SK-N-SH treated with all-trans-retinoic acid at 6 μM for 48 hours (cell line): ENCODE measurements at regions not wholly inside any gene's neighbourhood (a gene's known extent, or its start where the extent isn't known, plus 50 kb on each side); places are given as distances from the start of the nearest gene placed in this dataset.

Source experiments
- ATAC-seq: fragments of 200-7000 bp; cut with Tn5 transposase; 3 replicates; pipeline ENCODE4 v1.9.1; 2020; ENCODE audit warnings: mild to moderate bottlenecking, moderate library complexity
- BACH2 ChIP-seq: fragments of 250-450 bp; sonication (Bioruptor Pico); IDR thresholded peaks from 2 replicates; pipeline ENCODE4 v1.9.0; 2021; ENCODE audit warnings: mild to moderate bottlenecking, borderline replicate concordance
- CREB5 ChIP-seq: fragments of 250-450 bp; sonication (Bioruptor Pico); IDR thresholded peaks from 2 replicates; pipeline ENCODE4 v1.5.1; 2020; ENCODE audit warnings: low read depth, mild to moderate bottlenecking, moderate library complexity
- CSDC2 ChIP-seq: fragments of 250-450 bp; sonication (Bioruptor Pico); IDR thresholded peaks from 2 replicates; pipeline ENCODE4 v1.5.0; 2020; ENCODE audit warnings: mild to moderate bottlenecking, moderate library complexity
- ESRRG ChIP-seq: fragments of 250-450 bp; sonication (Bioruptor Pico); IDR thresholded peaks from 2 replicates; pipeline ENCODE4 v1.6.1; 2021; ENCODE audit warnings: mild to moderate bottlenecking
- GLIS3 ChIP-seq: fragments of 250-450 bp; sonication (Bioruptor Pico); IDR thresholded peaks from 2 replicates; pipeline ENCODE4 v1.5.0; 2020; ENCODE audit warnings: mild to moderate bottlenecking, moderate library complexity
- ISL1 ChIP-seq: fragments of 250-450 bp; sonication (Bioruptor Pico); IDR thresholded peaks from 2 replicates; pipeline ENCODE4 v2.1.2; 2022; ENCODE audit warnings: mild to moderate bottlenecking, moderate library complexity
- OSR1 ChIP-seq: fragments of 250-450 bp; sonication (Bioruptor Pico); IDR thresholded peaks from 2 replicates; pipeline ENCODE4 v1.8.0; 2022; ENCODE audit warnings: moderate library complexity, mild to moderate bottlenecking, inconsistent platforms
- PATZ1 ChIP-seq: fragments of 250-450 bp; sonication (Bioruptor Pico); IDR thresholded peaks from 2 replicates; pipeline ENCODE4 v1.8.0; 2020; ENCODE audit warnings: mild to moderate bottlenecking, moderate library complexity, borderline replicate concordance
- POU6F1 ChIP-seq: fragments of 250-450 bp; sonication (Bioruptor Pico); IDR thresholded peaks from 2 replicates; pipeline ENCODE4 v1.8.0; 2021; ENCODE audit warnings: low read depth, mild to moderate bottlenecking, moderate library complexity, borderline replicate concordance
- PPARA ChIP-seq: fragments of 250-450 bp; sonication (Bioruptor Pico); IDR thresholded peaks from 2 replicates; pipeline ENCODE4 v1.5.0; 2020; ENCODE audit warnings: mild to moderate bottlenecking, borderline replicate concordance
- RARB ChIP-seq: fragments of 250-450 bp; sonication (Bioruptor Pico); IDR thresholded peaks from 2 replicates; pipeline ENCODE4 v1.8.0; 2021; ENCODE audit warnings: mild to moderate bottlenecking, moderate library complexity
- TCF4 ChIP-seq: fragments of 250-450 bp; sonication (Bioruptor Pico); IDR thresholded peaks from 2 replicates; pipeline ENCODE4 v1.8.0; 2021; ENCODE audit warnings: mild to moderate bottlenecking, moderate library complexity, borderline replicate concordance
- TOX ChIP-seq: fragments of 250-450 bp; sonication (Bioruptor Pico); IDR thresholded peaks from 2 replicates; pipeline ENCODE4 v1.8.0; 2021; ENCODE audit warnings: mild to moderate bottlenecking, moderate library complexity, borderline replicate concordance
- TSHZ2 ChIP-seq: fragments of 250-450 bp; sonication (Bioruptor Pico); IDR thresholded peaks from 2 replicates; pipeline ENCODE4 v1.5.0; 2020; ENCODE audit warnings: mild to moderate bottlenecking, moderate library complexity
- ZC3H10 ChIP-seq: fragments of 250-450 bp; sonication (Bioruptor Pico); IDR thresholded peaks from 2 replicates; pipeline ENCODE4 v1.5.1; 2021; ENCODE audit warnings: mild to moderate bottlenecking, moderate library complexity
- ZFP3 ChIP-seq: fragments of 250-450 bp; sonication (Bioruptor Pico); IDR thresholded peaks from 2 replicates; pipeline ENCODE4 v1.5.0; 2020; ENCODE audit warnings: mild to moderate bottlenecking, moderate library complexity
- ZFP30 ChIP-seq: fragments of 450-650 bp; formaldehyde crosslinking; IDR thresholded peaks from 2 replicates; pipeline ENCODE4 v1.5.0; 2022; ENCODE audit warnings: mild to moderate bottlenecking, moderate library complexity
- ZNF565 ChIP-seq: fragments of 450-650 bp; formaldehyde crosslinking; conservative IDR thresholded peaks from 2 replicates; pipeline ENCODE4 v1.5.0; 2020; ENCODE audit warnings: low read depth, mild to moderate bottlenecking, moderate library complexity
- ZNF70 ChIP-seq: fragments of 450-650 bp; formaldehyde crosslinking; IDR thresholded peaks from 2 replicates; pipeline ENCODE4 v1.5.0; 2020; ENCODE audit warnings: mild to moderate bottlenecking, moderate library complexity
- ZNF8 ChIP-seq: fragments of 450-650 bp; formaldehyde crosslinking; IDR thresholded peaks from 2 replicates; pipeline ENCODE4 v1.5.0; 2020; ENCODE audit warnings: mild to moderate bottlenecking, moderate library complexity
- TF ChIP-seq, protein P1 (sequence below): fragments of 250-450 bp; sonication (Bioruptor Pico); IDR thresholded peaks from 2 replicates; pipeline ENCODE4 v1.5.1; 2021; ENCODE audit warnings: mild to moderate bottlenecking, moderate library complexity

GRCh38 chr17:77646046-77646430 lies 312.5 kb upstream of the TNRC6C start:
- no peak for ATAC-seq
- no peak for TF ChIP-seq ESRRG (CRISPR knock-in tag)
- no peak for TF ChIP-seq BACH2 (CRISPR knock-in tag)
- TF ChIP-seq ZNF70 (CRISPR knock-in tag) = no peak
- TF ChIP-seq RARB (CRISPR knock-in tag) = no peak

DNA sequence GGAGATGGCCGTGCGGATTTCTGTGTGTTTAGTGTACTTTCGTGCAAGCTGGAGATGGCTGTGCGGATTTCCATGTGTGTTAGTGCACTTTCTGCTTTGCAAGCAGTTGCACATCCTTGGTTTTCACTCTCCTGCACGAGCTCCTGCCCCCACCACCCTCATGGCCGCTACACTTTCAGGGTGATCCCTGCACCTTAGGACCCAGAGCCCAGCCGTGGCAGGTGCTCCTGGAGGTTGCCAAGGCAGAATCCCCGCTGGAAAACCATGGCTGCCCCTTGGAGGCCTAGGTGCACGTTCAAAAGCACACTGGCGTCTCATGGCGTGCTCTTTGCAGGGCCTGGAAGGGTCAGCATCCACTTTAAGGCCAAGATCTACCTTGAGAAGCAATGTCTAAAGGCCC lies 311.0 kb upstream of the TNRC6C start:
- ATAC-seq = no peak
- no peak for TF ChIP-seq PPARA
- TF ChIP-seq RARB (CRISPR knock-in tag) = no peak
- no peak for TF ChIP-seq ZNF565 (CRISPR knock-in tag)
- no peak for TF ChIP-seq GLIS3 (CRISPR knock-in tag)
- no peak for TF ChIP-seq CREB5 (CRISPR knock-in tag)
- TF ChIP-seq TSHZ2 (CRISPR knock-in tag) = no peak
- TF ChIP-seq ISL1 (CRISPR knock-in tag) = no peak
- TF ChIP-seq ESRRG (CRISPR knock-in tag) = no peak
- no peak for TF ChIP-seq BACH2 (CRISPR knock-in tag)
- no peak for TF ChIP-seq TCF4
- TF ChIP-seq, protein P1, sequence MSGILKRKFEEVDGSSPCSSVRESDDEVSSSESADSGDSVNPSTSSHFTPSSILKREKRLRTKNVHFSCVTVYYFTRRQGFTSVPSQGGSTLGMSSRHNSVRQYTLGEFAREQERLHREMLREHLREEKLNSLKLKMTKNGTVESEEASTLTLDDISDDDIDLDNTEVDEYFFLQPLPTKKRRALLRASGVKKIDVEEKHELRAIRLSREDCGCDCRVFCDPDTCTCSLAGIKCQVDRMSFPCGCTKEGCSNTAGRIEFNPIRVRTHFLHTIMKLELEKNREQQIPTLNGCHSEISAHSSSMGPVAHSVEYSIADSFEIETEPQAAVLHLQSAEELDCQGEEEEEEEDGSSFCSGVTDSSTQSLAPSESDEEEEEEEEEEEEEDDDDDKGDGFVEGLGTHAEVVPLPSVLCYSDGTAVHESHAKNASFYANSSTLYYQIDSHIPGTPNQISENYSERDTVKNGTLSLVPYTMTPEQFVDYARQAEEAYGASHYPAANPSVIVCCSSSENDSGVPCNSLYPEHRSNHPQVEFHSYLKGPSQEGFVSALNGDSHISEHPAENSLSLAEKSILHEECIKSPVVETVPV (CRISPR knock-in tag) = no peak
- no peak for TF ChIP-seq CSDC2 (CRISPR knock-in tag)
- no peak for TF ChIP-seq ZNF70 (CRISPR knock-in tag)
- TF ChIP-seq ZNF8 (CRISPR knock-in tag) = no peak
- TF ChIP-seq ZC3H10 = no peak
- no peak for TF ChIP-seq ZFP30 (CRISPR knock-in tag)
- no peak for TF ChIP-seq TOX (CRISPR knock-in tag)
- no peak for TF ChIP-seq ZFP3 (CRISPR knock-in tag)
- TF ChIP-seq OSR1 (CRISPR knock-in tag) = no peak

DNA sequence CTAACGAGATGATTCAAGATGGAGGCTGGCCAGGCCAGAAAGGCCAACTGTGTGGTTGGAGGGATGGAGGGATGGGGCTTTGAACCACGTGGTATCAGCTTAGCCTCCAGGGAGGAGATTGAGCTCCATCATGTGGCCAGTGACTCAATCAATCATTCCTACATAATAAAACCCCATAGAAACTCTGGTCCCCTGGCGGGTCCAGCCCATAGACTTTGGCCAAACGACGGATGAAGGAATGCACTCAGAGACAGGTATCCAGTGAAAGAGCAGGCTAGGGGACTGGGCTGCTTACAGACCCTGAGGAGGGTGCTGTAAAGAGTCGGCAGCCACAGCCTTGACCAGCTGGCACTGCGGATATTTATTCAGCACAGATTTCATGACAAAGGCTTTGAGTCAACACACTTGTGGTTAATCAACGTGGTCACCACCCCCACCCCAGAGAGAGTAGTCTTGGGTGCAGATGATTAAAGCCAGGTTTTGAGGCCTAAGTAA lies 308.7 kb upstream of the TNRC6C start:
- 0 out of 3 replicates have a peak, but pooled peaks have one; percentile 28 for ATAC-seq
- TF ChIP-seq PATZ1 (CRISPR knock-in tag) (no peak), BACH2 (CRISPR knock-in tag) (no peak), ZNF565 (CRISPR knock-in tag) (no peak), ZNF8 (CRISPR knock-in tag) (no peak), CREB5 (CRISPR knock-in tag) (no peak), ZFP30 (CRISPR knock-in tag) (no peak), ZC3H10 (no peak), POU6F1 (CRISPR knock-in tag) (no peak), ZFP3 (CRISPR knock-in tag) (no peak), RARB (CRISPR knock-in tag) (no peak), ESRRG (CRISPR knock-in tag) (no peak), ISL1 (CRISPR knock-in tag) (no peak), TCF4 (no peak), TSHZ2 (CRISPR knock-in tag) (no peak), CSDC2 (CRISPR knock-in tag) (no peak)
- TF ChIP-seq, protein P1 (CRISPR knock-in tag) = no peak
